Body of pancreas (tissue), 4 donors: ENCODE measurements at regions not wholly inside any gene's neighbourhood (a gene's known extent, or its start where the extent isn't known, plus 50 kb on each side); places are given as distances from the start of the nearest gene placed in this dataset.

Source experiments
- ATAC-seq: fragments of 150-250 bp; one replicate; pipeline ENCODE4 v1.9.1; 2016
- DNase-seq, 4 donors: peaks; one replicate each; pipeline ENCODE4 v3.0.0-alpha.2; 2019
- H3K27ac ChIP-seq, 4 donors: fragments of 200-600 bp; sonication (generic); 1 replicate in 3 of 4; 2 replicates in 1 of 4; pipeline versions ENCODE4 v1.5.1 to v1.6.1; 2016 to 2019; ENCODE audit warnings: mild to moderate bottlenecking in 1 of 4, mixed read lengths in 1 of 4, moderate library complexity in 1 of 4
- H3K27me3 ChIP-seq, 2 donors: fragments of 200-600 bp; sonication (generic); one replicate each; pipeline ENCODE4 v1.6.0; 2016; ENCODE audit warnings: mild to moderate bottlenecking in 1 of 2
- H3K36me3 ChIP-seq, 2 donors: fragments of 200-600 bp; sonication (generic); replicated peaks in 1 of 2; 2 replicates each; pipeline ENCODE4 v1.5.1; 2016; ENCODE audit warnings: low read depth in 2 of 2; ENCODE audit not compliant: insufficient read depth in 1 of 2
- H3K4me1 ChIP-seq: fragments of 200-600 bp; sonication (generic); one replicate; pipeline ENCODE4 v1.6.0; 2016
- H3K4me3 ChIP-seq, 2 donors: fragments of 200-600 bp; sonication (generic); 1 replicate in 1 of 2; 2 replicates in 1 of 2; pipeline ENCODE4 v1.5.1; 2016 to 2019
- H3K9me3 ChIP-seq, 3 donors: fragments of 200-600 bp; sonication (generic); 1 replicate in 2 of 3; 2 replicates in 1 of 3; pipeline ENCODE4 v1.5.1; 2016
- CTCF ChIP-seq, 7 experiments: fragments of 450-650 bp in 4 of 7; fragments of 200-600 bp in 3 of 7; sonication (generic) in 3 of 7; IDR thresholded peaks; one replicate each; pipeline ENCODE4 v1.5.1; 2016 to 2019; ENCODE audit warnings: antibody characterized with exemption in 7 of 7
- POLR2A ChIP-seq, 3 donors: fragments of 450-650 bp; IDR thresholded peaks; one replicate each; pipeline ENCODE4 v1.6.1; 2016; ENCODE audit warnings: antibody characterized with exemption in 3 of 3, mild to moderate bottlenecking in 2 of 3
- WGBS, 2 donors: methylation state at CpG; one replicate each; pipeline ENCODE4 v1.1.5; 2017; 5-methylcytosine and 5-hydroxymethylcytosine counted together
- intact Hi-C: fragments of 100-400 bp; cut with DNase I; formaldehyde crosslinking; loops from one replicate; pipeline ENCODE4 v1.15.1; 2023

GRCh38 chr5:25993701-25994100 is 1044.7 kb downstream of the CDH9 start:
- H3K4me3 ChIP-seq: no peak overlapping the region
- H3K4me1 ChIP-seq: no peaks in the 10 kb centered on the region
- no peaks in the 10 kb centered on the region for H3K9me3 ChIP-seq
- no peak for DNase-seq
- no peaks in the 10 kb centered on the region for H3K36me3 ChIP-seq
- no peaks in the 10 kb centered on the region for H3K27me3 ChIP-seq
- intact Hi-C loops: no loop called here
- 34 to 38% methylated on average over 3 of the region's 3 CpGs for WGBS, 2 donors
- H3K27ac ChIP-seq: no peak overlapping the region
- TF ChIP-seq CTCF (IDR thresholded peaks at IDR 0.05): no peak
- no peak for TF ChIP-seq POLR2A (IDR thresholded peaks at IDR 0.05)
- no peak for ATAC-seq

- no peaks in the 10 kb centered on the region for H3K27me3 ChIP-seq
- no peak overlapping the region for H3K27ac ChIP-seq
- H3K4me3 ChIP-seq: no peak overlapping the region
- H3K9me3 ChIP-seq: no peaks in the 10 kb centered on the region
- ATAC-seq (no peak), DNase-seq (no peak)
- intact Hi-C loops: no loop called here
- H3K4me1 ChIP-seq: no peaks in the 10 kb centered on the region
- no peaks in the 10 kb centered on the region for H3K36me3 ChIP-seq
- TF ChIP-seq CTCF (IDR thresholded peaks at IDR 0.05): no peak
- no peak for TF ChIP-seq POLR2A (IDR thresholded peaks at IDR 0.05)
- 90% methylated on average over 18 of the region's 18 CpGs for WGBS, 2 donors
Measured at GRCh38 chr5:25991639-25992038, 1046.7 kb downstream of the CDH9 start.

- H3K36me3 ChIP-seq: no peaks in the 10 kb centered on the region
- H3K27me3 ChIP-seq: no peaks in the 10 kb centered on the region
- intact Hi-C loops: no loop called here
- DNase-seq (no peak), ATAC-seq (no peak)
- 72 to 84% methylated on average over 1 of the region's 1 CpG for WGBS, 2 donors
- no peak overlapping the region for H3K27ac ChIP-seq
- TF ChIP-seq POLR2A (IDR thresholded peaks at IDR 0.05) (no peak), CTCF (IDR thresholded peaks at IDR 0.05) (no peak)
- no peak overlapping the region for H3K4me3 ChIP-seq
- no peaks in the 10 kb centered on the region for H3K9me3 ChIP-seq
- H3K4me1 ChIP-seq: no peaks in the 10 kb centered on the region
Measured at GRCh38 chr5:25990771-25991170, 1047.6 kb downstream of the CDH9 start.

- Histone ChIP-seq H3K9me3 (peaks cover 0 to 6% (median 0%) of the 10 kb centered on the region in 3 donors), H3K4me3 (no peak overlapping the region), H3K27me3 (no peaks in the 10 kb centered on the region), H3K36me3 (no peaks in the 10 kb centered on the region), H3K27ac (no peak overlapping the region), H3K4me1 (no peaks in the 10 kb centered on the region)
- intact Hi-C loops: no loop called here
- no peak for ATAC-seq
- no peak for TF ChIP-seq POLR2A (IDR thresholded peaks at IDR 0.05)
- TF ChIP-seq CTCF (IDR thresholded peaks at IDR 0.05): no peak
- no peak for DNase-seq
- WGBS, 2 donors: 74 to 75% methylated on average over 1 of the region's 1 CpG
Measured at GRCh38 chr5:25979086-25979485, 1059.3 kb downstream of the CDH9 start.

GRCh38 chr5:25975885-25976284 is 1062.5 kb downstream of the CDH9 start:
- Histone ChIP-seq H3K36me3 (no peaks in the 10 kb centered on the region), H3K27ac (no peak overlapping the region), H3K4me3 (no peak overlapping the region), H3K9me3 (peaks cover 0 to 6% (median 0%) of the 10 kb centered on the region in 3 donors), H3K27me3 (no peaks in the 10 kb centered on the region), H3K4me1 (no peaks in the 10 kb centered on the region)
- no peak for ATAC-seq
- 37 to 55% methylated on average over 2 of the region's 2 CpGs for WGBS, 2 donors
- no peak for DNase-seq
- intact Hi-C loops: no loop called here
- no peak for TF ChIP-seq CTCF (IDR thresholded peaks at IDR 0.05)
- no peak for TF ChIP-seq POLR2A (IDR thresholded peaks at IDR 0.05)
